GM18858 (cell line): ENCODE measurements at regions not wholly inside any gene's neighbourhood (a gene's known extent, or its start where the extent isn't known, plus 50 kb on each side); places are given as distances from the start of the nearest gene placed in this dataset.

ENCODE experiments used
- ATAC-seq: cut with Tn5 transposase; IDR thresholded peaks from one replicate; pipeline ENCODE4 v1.9.1; 2021; ENCODE audit not compliant: unreplicated experiment

DNA sequence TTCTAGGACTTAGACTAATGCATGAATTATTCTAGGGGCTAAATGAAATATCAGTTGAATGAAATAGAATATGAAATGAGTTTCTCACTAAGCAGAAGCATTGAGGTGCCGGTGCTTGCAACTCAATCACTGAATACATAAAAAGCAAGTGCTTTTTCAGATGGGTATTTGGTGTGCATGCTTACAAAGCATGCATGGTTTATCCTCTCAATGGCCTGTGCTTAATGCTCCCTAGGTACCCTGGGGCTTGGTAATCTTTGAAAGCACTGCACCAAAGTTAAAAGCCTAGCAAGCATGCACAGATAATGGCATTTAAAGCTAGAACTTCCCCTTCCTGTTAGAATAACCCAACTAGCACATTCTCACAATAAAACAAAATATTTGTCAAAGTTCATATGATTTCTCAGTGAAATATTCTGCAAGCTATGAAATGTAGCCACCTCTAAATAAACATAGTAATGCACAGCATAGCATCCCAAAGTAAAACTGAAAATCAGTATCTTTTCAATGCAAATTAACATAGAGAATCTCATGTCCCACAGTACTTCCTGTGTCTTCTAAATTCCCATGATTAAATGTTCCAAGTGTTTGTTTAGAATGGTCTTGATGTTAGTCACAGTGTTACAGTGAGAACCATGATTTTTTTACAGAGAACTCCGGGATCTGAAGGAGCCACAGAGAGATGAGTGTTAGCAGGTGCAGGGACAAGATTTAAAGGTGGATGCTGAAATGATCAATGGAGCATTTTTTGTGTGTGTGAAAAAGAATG is 143.4 kb upstream of the CDH6 start:
- ATAC-seq, result no peak

DNA sequence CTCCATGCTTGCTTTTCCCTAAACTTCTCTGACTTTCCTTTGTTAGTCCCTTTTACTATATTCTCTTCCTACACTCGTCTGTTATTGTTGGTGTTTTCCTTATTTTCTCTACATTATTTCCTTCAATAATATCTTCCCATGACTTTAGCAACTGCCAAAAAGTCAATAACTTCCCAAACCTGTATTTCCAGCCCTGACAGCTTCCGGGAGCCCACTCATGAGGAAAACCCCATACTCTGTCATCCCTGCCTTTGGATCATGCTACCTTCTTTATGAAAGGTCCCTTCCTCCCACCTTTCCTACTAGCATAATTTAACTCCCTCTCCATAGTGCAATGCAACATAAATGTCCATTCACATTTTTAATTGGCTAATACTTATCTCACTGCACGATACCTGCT is 144.0 kb upstream of the CDH6 start:
- ATAC-seq, result no peak

DNA sequence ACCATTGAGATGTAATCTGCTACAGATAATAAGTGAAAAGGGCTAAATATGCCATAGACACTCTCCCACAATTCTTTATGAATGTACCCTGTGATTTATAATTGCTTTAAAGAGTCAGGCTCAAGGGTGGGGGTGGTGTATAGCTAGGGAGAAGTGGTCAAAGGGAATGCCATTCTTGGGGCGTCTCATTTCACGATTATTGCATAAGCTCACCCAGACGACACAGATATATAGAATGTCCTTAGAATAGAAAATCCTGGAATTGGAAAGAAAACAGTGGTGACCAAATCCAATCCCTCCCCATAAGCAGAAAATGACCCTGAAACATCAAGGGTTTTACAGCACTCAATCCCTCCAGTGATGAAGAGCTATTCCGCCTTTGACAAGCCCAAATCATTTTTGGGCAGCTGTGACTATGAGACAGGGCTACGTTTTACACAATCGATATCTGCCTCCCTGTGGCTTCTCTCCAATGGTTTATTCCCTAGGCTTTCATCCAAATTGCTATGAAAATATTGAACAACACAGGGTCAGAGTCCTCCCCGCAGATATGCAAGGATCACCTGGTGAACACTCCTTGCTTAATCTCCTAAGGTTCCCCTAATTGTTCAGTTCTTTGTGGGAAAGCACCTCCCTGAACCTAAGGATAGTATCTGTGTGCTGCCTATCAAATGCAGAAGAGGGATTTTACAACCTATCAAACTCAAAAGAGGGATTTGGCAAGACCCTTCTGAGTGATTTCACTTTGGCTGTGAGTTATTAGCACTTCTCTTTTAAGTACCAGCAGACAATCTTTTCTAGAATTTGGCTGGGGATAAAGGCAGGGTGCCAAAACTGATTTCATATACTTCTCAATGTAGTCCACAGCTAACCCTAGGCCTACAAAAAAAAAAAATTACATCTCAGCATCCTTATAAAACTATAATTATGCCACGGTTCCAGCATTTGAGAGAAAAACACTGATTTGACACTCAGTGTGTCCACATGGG is 144.9 kb upstream of the CDH6 start:
- ATAC-seq, result no peak

DNA sequence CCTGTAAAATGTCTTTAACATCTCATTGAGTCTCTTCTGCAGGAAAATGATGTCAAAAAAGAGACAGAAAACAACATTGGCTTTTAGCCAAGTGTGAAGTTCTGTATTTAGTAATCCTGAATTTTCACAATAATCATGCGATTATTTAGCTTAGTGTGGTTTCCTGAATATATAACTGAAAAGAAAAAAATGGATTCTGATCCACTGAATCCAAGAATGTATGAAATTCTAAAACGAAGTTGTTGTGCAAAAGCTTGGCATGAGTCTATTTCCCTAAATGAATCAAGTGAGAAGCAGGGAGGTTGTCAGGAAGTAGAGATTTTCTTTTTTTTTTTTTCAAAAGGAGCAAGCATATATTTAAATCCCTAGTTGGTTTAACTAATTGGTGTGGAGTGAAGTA is 145.9 kb upstream of the CDH6 start:
- no peak for ATAC-seq

DNA sequence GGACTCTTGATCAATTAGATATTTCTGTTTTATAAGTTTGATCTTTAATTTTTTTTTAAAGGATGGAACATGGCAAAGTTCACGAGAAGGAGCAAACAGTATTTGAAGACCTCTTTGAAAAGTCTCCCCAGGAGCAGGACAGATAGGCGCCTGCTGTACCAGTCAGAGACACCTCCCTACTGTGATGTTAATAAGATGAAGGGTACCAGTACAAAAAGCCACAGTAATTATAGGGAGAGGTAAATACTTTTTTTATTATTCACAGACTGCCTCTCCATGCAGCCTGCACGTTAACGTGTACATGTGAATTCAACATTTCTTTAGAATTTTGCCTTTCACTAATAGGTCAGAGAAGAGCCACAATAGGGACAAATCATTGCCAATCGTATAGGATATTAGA is 146.5 kb upstream of the CDH6 start:
- no peak for ATAC-seq

DNA sequence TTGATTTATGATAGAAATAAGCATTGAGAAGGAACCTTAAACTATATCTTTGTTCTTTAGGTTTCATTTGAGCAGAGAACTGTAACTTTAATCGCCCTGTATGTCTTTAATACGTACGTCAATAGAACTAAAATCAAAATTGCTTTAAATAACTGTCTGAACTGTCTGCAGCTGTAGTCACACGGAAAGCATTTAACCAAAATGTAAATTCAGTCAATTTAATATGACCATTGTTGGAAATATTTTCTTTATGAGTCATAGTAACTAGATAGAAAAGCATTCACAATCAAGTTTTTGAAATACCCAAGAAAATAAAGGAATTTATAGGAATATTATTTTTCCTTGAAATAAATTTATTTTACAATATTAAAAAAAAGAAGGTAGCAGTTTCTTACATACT is 157.1 kb upstream of the CDH6 start:
- no peak for ATAC-seq

DNA sequence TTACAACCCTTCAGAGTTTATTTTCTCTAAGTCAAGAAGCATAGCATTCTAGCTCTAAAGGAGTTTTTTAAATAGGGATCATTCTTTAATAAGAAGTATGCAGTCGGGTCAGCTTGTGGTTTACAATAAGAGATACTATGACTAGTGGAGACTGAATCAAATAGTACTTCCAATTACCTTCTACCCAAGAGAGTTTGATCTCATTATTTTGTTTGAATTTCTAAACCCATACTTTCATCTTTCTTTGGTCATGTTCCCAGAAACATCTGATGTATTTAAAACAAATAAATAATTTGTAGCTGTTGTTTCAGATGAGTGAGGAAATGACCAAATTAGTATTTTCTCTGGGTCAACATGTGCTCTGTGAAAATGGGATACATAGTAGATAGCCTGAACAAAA is 160.2 kb upstream of the CDH6 start:
- no peak for ATAC-seq

DNA sequence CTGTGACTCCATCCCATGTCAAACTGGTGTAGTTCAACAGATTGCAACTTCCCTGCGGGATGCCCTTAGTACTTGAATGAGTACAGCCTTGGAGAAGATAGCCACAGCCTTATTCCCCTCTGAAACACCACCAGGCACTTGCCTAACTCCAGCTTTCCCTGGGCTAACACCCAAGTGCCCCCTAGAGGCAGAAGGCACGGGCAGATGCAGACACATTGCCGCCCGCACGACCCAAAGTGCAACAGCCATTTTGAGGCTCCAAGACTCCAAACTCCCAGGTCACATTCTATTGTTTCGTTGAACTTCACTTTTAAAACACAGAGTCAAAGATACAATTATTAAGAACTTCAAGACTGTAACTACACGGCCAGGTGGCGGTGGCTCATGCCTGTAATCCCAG is 163.6 kb upstream of the CDH6 start:
- no peak for ATAC-seq

DNA sequence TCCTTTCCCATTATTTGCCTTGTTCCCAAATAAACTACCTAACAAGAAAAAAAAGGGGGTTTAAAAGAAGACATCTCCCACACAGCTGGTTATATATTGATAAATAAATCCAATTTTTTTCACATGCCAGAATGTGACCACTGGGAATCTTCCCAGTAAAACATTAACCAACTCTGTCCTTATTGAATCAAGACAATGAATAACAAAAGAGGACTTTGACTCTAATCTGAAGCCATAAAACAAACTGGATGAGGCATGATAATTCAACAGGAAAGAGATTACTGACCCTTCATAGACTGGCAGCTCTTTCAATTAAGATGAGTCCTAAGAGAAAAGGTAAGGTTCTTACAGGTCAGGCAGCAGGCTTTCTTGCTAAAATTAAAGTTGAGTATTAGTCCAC is 165.8 kb upstream of the CDH6 start:
- ATAC-seq, result no peak

DNA sequence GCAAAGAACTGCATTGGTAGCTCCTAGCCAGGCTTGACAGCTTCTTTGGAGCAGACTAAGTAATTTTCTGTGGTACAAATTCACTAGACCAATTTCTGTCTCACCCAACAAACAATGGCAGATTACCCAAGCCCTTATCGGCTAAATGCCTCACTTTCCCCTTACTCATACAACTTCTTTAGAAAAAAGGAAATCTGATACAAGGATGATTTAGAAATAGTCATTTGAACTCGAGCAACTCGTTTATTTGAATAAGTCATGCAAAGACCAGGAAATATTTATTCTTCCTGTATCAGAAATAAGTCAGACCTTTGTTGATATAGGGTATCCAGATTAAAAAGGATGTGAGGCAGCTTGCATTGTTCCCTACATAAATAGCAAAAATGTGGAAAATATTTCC is 170.4 kb upstream of the CDH6 start:
- ATAC-seq, result no peak

DNA sequence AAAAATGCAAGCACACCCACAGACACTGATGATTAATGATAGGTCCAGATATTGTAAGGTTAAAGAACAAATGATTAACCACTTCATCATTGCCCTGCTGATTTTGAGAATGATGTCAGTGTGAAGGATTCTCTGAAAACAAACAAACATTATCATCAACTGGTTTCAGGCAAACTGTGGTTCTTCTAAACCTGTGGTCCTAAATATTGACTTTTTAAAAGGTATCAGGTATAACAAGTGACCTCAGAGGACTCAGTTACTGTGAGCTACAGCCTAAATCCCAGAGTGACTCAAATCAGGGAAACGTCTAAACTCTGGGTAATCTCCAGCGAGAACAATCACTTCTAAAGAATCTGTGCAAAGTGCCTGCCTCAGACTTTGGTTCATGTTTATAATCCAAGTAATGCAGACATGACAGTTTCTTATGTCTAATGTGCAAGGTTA is 172.3 kb upstream of the CDH6 start:
- ATAC-seq, result no peak

DNA sequence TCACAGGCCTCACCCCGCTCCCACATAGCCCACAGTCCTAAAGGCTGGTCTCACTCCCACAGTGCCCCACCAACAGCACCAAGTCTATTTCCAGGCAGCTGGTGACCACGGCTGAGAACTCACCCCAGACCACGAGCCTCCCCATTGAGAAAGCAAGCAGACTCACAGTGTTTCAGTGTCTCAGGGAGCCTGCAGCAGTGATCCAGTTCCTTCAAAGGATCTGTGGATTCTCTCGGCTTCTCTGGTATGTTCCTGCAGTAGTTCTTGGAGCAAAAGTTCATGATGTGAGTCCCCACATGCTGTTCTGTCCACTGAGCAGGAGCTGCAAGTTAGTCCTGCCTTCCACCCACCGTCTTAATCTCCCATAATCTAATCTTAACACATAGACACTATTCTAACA is 185.3 kb upstream of the CDH6 start:
- ATAC-seq, result no peak

DNA sequence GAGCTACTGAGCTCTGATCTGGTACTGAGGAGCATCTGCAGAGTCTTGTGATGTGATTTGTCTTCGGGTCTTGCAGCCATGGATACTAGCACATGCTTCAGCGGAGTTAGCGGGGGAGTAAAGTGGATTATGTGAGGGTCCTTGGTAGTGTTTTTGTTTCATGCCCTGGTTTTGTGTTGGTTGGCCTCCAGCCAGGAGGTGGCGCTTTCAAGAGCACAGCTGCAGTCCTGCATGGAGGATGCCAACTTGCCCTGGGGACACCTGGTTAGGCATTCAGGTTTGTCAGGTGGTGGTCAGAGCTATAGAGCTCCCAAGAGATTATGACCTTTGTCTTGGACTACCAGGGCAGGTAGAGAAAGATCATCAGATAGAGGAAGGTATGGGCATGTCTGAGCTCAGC is 185.8 kb upstream of the CDH6 start:
- ATAC-seq, result no peak

DNA sequence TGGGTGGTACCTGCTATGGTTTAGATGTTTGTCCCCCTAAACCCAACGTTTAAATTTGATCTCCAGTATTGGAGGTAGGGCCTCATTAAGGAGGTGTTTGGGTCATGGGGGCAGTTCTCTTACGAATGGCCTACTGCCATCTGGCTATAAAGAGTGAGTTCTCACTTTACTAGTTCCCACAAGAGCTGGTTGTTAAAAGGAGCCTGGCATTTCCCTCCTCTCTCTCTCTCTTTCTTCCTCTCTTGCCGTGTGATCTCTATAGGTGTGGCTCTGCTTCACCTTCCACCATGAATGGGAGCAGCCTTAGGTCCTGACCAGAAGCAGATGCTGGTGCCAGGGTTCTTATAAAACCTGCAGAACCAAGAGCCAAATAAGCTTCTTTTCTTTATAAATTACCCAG is 193.2 kb upstream of the CDH6 start:
- no peak for ATAC-seq

DNA sequence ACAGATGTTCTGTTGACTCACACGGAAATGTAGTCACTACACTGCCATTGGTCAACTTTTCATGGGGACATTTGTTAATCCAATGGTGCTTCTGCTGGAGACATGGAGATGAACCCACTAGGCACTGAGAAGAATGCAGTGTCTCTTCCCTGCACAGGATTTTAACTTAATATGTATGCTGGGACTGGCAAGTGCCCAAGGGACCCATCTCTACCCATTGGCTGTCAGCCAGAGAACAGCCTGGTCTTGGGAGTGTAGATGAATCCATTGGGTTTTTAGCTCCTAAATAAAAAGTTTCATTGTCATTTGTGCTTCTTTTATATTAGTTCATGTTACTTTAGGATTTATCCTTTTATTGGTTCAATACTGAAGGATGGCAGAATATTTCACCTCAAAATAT is 195.8 kb upstream of the CDH6 start:
- ATAC-seq, result no peak

DNA sequence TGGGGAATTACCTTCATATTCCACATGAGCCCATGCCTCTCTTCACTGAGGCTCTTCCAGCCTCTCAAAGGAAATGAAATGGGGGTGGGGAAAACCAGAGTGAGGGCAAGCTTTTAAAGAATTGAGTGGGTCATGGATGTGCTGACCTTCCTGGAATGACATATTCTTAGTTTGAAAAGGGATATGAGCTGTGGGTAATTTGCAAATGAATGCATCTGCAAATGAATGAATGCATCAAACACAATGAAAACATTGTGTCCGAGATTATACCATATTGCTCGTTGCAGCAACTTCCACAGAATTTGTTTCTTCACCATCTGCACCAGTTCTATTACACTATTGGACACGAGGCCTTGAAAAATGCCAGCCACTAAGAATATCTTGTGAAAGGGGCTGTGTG is 198.6 kb upstream of the CDH6 start:
- ATAC-seq, result no peak

DNA sequence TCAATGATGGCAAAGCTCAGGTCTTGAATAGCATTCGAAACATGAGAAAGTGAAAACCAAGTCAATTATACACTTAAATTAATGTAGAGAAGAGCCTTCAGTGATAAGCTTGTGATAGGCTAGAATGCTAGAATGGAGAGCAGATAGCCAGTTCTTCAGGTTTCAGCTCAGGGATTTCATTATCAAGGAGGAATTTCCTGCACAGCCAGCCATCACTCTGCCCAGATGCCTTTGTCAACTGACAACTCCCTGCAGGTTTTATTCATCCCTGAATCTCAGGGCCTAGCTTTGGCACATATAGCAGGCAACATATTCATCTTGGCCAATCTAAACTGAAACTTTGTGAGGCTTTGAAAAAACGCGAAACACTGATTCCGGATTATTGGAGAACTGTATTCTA is 199.3 kb upstream of the CDH6 start:
- ATAC-seq, result no peak

DNA sequence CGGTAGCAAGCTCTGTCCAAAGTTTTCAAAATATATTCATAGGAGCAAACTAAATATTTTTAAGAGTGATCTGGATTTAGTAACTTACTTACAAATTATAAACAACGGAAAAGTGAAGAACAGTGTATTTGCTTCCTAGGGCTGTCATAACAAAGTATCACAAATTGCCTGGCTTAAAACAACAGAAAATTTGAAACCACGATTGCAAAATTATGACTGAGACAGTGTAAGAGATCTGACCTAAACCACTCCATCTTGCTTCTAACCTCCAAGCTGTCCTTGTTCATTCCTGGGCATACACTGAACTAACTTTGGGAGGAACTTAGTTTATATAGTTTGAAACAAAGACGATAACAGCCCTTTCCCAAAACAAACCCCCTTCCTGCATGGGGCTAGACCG is 202.0 kb upstream of the CDH6 start:
- ATAC-seq, result no peak

DNA sequence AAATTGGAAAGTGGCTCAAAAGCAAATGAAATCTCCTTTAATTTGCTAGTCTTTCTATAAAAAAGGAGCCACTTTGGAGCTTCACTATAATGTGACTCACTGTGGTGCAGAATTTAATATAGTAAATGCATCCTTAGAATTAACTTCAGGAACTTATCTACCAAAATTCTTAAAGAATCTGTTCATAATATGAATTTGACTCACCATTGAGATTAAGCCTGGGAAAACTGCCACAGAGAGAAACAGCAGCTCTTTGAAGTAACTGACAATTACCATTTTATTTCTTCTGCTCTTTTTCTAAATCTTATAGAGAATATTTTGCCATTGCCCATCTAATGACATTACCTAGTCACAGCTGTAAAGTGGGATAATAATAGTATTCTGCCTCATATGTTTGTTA is 211.9 kb upstream of the CDH6 start:
- ATAC-seq, result no peak

DNA sequence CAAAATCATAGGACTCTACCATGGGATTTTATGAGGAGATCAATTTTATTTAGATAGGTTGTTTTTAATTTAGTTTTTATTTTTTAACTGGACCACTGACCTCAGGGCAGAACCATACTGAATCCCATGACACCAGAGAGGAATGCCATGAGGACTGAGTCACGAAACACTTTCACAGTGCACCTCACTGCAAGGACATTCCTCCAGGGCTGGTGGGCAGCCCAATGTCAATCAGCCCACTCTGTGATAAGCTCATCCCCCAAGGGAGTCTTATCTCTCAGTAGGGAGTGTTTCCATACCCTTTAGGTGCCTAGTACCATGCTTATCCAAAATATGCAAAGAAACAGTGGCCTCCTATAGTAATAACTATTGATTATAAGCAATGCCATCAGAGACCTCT is 224.5 kb upstream of the CDH6 start:
- ATAC-seq, result no peak

DNA sequence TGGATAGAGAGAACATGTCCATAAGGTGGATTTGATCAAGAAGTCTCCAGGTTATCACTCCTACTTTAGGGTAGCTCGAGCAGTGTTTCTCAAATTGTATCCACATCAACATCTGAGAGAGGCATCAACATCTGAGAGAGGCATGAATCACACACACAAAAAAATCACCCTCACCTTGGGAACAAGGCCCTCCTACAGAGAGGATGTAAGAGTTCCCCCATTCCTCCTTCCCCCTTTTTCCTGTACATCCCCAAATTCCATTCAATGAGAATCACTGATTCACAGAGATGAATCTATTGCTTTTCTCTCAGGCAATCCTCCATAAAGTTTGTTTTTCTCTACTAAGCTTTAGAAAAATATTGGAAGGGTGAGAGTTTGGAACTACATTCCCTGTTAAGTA is 233.4 kb upstream of the CDH6 start:
- no peak for ATAC-seq

DNA sequence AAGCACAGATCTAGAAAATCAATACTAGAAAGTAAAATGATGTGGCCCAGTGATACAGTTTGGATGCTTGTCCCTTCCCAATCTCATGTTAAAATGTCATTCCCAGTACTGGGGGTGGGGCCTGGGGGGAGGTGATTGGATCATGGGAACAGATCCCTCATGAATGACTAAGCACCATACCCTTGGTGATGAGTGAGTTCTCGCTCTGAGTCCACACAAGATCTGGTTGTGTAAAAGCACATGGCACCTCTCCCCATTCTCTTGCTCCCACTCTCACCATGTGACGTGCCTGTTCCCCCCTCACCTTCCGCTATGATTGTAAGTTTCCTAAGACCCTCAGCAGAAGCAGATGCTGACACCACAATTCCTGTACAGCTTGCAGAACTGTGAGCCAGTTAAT is 234.2 kb upstream of the CDH6 start:
- no peak for ATAC-seq
